Neuron (in vitro differentiated cells): ENCODE measurements at regions not wholly inside any gene's neighbourhood (a gene's known extent, or its start where the extent isn't known, plus 50 kb on each side); places are given as distances from the start of the nearest gene placed in this dataset.

Experiments used
- H2AFZ ChIP-seq: one replicate; pipeline ENCODE4 v1.6.1; 2013; ENCODE audit warnings: low read depth, mild to moderate bottlenecking, inconsistent platforms, low read length, moderate library complexity
- H3K27me3 ChIP-seq: one replicate; pipeline ENCODE4 v1.6.1; 2013; ENCODE audit warnings: low read length; ENCODE audit not compliant: insufficient read depth
- H3K36me3 ChIP-seq: one replicate; pipeline ENCODE4 v1.6.1; 2013; ENCODE audit warnings: low read length; ENCODE audit not compliant: insufficient read depth
- H3K4me1 ChIP-seq: one replicate; pipeline ENCODE4 v1.6.1; 2013; ENCODE audit warnings: low read length; ENCODE audit not compliant: insufficient read depth
- H3K4me3 ChIP-seq: 2 replicates; pipeline ENCODE4 v1.5.1; 2013; ENCODE audit warnings: mild to moderate bottlenecking, low read length, moderate library complexity
- H3K9me3 ChIP-seq: one replicate; pipeline ENCODE4 v1.6.1; 2013; ENCODE audit warnings: low read length

- no peaks in the 10 kb centered on the region for H3K27me3 ChIP-seq
- H3K4me3 ChIP-seq: no peak overlapping the region
- no peak overlapping the region for H2AFZ ChIP-seq
- H3K9me3 ChIP-seq: no peaks in the 10 kb centered on the region
- H3K4me1 ChIP-seq: peaks cover 6% of the 10 kb centered on the region
- no peaks in the 10 kb centered on the region for H3K36me3 ChIP-seq
These were observed 109.8 kb upstream of the FREM2 start for GRCh38 chr13:38577048-38577447.

DNA sequence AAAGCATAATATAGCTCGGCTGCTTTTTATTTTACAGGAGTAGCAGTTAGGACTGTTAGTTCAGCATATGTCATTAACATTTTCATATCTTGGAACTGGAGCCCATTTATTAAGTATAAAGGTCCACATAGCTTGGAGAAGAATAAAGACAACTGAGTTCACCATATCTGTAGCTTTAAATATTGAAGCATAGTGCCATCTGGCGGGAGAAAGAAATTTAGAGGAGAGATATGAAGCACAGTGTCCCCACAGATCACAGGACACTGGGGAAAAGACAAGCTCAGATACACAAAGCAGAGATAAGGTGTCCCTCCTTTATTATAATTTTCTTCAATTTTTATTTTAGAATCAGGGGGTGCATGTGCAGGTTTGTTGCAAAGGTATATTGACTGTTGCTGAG is 104.7 kb upstream of the FREM2 start:
- Histone ChIP-seq H3K9me3 (no peaks in the 10 kb centered on the region), H3K4me1 (peaks cover under 1% of the 10 kb centered on the region), H3K27me3 (no peaks in the 10 kb centered on the region), H3K4me3 (no peak overlapping the region), H2AFZ (no peak overlapping the region), H3K36me3 (no peaks in the 10 kb centered on the region)

GRCh38 chr13:38590230-38590629 is 96.6 kb upstream of the FREM2 start:
- no peak overlapping the region for H2AFZ ChIP-seq
- H3K9me3 ChIP-seq: no peaks in the 10 kb centered on the region
- no peaks in the 10 kb centered on the region for H3K27me3 ChIP-seq
- no peak overlapping the region for H3K4me3 ChIP-seq
- H3K36me3 ChIP-seq: no peaks in the 10 kb centered on the region
- H3K4me1 ChIP-seq: no peaks in the 10 kb centered on the region

DNA sequence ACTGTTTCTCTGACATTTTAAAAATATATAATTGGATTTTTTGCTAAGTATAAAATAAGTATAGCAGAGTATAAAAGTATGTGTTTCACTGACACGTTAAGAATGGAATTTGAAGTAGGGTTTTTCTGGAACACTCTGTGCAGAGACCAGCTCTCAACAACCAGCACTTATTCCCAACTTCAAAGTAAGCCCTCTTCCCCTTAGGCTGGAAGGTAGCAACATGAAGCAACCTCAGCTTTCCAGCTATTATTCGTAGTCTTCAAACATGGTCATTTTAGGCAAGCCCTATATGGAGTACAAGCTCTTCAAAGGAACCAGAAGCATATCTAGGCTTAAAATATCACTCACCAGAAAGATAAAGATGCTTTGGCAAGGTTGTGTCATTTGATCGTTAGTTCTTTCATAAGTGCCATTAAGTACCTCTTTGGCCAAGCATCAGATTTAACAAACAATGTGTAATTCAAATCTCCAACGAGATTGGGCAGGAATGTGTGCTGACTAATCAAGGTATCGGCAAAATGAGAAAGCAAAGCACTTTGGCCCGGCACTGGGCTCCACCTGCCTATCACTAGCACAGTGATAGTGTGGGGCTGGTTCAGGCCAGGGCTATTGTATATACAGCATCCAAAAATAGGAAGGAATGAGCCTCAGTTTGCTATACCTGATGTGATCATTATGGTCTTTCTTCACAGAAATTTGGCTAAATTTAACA is 95.9 kb upstream of the FREM2 start:
- Histone ChIP-seq H3K4me1 (no peaks in the 10 kb centered on the region), H3K36me3 (no peaks in the 10 kb centered on the region), H3K9me3 (no peaks in the 10 kb centered on the region), H2AFZ (no peak overlapping the region), H3K27me3 (no peaks in the 10 kb centered on the region), H3K4me3 (no peak overlapping the region)

- Histone ChIP-seq H2AFZ (no peak overlapping the region), H3K4me3 (no peak overlapping the region), H3K27me3 (no peaks in the 10 kb centered on the region), H3K4me1 (no peaks in the 10 kb centered on the region), H3K9me3 (no peaks in the 10 kb centered on the region), H3K36me3 (no peaks in the 10 kb centered on the region)
These were observed 84.6 kb upstream of the FREM2 start for GRCh38 chr13:38602266-38602665.

DNA sequence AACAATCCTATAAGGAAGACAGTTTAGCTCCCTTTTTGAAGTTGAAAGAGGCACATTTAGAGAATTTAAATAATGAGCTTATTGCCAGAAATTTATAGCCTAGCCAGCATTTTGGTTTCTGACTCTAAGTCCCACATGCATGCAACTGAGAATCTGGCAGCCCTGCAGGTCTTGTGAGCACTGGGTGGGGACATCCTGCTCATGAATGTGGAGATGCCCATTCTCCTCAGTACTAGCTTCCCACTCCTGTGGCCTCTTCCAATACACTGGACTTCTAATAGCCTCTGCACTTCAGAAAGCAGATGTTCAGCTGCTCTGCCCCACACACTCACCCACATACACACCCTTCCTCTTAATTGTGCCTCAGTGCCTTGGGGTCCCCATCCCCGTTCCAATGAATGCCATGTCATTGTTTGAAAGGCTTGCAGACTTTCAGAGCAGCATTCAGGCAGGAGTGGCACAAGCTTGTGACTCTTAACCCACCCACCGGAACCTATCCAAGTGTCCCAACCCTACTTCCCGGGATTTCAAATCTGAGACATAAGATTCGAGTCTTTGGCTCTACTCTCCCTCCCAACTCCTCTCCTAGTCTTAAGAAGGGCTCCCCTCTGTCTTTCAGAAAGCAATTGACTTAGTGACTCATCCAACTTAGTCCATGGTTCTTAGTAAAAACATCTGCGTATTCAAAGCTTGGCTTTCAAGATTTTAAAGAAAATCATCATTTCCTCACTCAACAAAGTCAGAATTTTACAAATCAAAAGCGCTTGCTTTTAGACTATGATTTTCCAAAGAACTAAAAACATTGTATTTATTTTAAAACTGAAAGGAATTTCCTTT is 80.0 kb upstream of the FREM2 start:
- H3K9me3 ChIP-seq: no peaks in the 10 kb centered on the region
- H2AFZ ChIP-seq: no peak overlapping the region
- H3K4me1 ChIP-seq: peaks cover 8% of the 10 kb centered on the region
- H3K4me3 ChIP-seq: no peak overlapping the region
- H3K36me3 ChIP-seq: no peaks in the 10 kb centered on the region
- no peaks in the 10 kb centered on the region for H3K27me3 ChIP-seq

DNA sequence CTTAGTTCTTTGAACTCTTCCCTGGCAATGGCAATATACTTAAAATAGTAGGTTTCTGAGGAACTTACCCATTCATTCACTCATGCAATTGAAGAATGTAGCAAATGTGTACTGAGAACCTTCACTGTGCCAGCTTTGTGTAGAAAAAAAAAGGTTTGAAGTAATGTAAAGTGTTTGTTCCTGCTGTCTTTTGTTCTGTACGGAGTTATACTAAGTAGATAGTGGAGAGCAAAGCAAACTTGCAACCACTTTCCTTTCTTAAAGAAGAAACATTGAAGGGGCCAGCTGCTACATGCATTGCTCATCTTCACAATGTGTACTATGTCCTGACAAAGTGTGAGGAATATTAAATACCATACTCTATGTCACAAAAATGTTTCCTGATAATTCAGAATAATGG is 68.9 kb upstream of the FREM2 start:
- H3K27me3 ChIP-seq: no peaks in the 10 kb centered on the region
- no peaks in the 10 kb centered on the region for H3K36me3 ChIP-seq
- H3K4me1 ChIP-seq: peaks cover 3% of the 10 kb centered on the region
- H2AFZ ChIP-seq: no peak overlapping the region
- H3K4me3 ChIP-seq: no peak overlapping the region
- no peaks in the 10 kb centered on the region for H3K9me3 ChIP-seq

GRCh38 chr13:38618336-38618735 is 68.5 kb upstream of the FREM2 start:
- H3K4me3 ChIP-seq: no peak overlapping the region

GRCh38 chr13:38618881-38619280 is 68.0 kb upstream of the FREM2 start:
- H3K4me3 ChIP-seq: no peak overlapping the region
- no peak overlapping the region for H2AFZ ChIP-seq
- no peaks in the 10 kb centered on the region for H3K27me3 ChIP-seq
- peaks cover 3% of the 10 kb centered on the region for H3K4me1 ChIP-seq
- no peaks in the 10 kb centered on the region for H3K36me3 ChIP-seq
- H3K9me3 ChIP-seq: no peaks in the 10 kb centered on the region

More at GRCh38 chr13:38618336-38618735, 68.5 kb upstream of the FREM2 start:
- Histone ChIP-seq H3K36me3 (no peaks in the 10 kb centered on the region), H3K9me3 (no peaks in the 10 kb centered on the region), H2AFZ (no peak overlapping the region), H3K27me3 (no peaks in the 10 kb centered on the region), H3K4me1 (peaks cover 3% of the 10 kb centered on the region)

GRCh38 chr13:38620876-38621275 is 66.0 kb upstream of the FREM2 start:
- no peak overlapping the region for H2AFZ ChIP-seq
- no peaks in the 10 kb centered on the region for H3K36me3 ChIP-seq
- no peaks in the 10 kb centered on the region for H3K27me3 ChIP-seq
- no peaks in the 10 kb centered on the region for H3K9me3 ChIP-seq
- peaks cover 3% of the 10 kb centered on the region for H3K4me1 ChIP-seq
- H3K4me3 ChIP-seq: no peak overlapping the region

DNA sequence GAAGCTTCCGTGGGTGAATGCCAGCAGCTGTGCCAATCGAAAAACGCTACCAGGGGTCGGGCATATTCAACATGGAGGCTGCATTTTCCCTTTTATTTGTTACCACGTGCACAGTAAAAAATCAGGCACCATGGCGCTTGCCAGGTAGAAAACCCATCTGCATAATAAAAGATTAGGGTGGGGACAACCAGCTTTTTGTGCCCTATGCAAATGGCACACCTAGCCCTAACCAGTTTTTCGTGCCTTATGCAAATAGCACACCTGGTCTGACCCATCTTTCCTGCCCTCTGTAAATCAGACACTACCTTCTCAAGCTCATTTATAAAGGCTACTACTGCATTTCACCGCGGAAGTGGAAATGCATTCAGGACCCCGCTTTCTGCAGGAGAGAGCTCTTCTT is 62.1 kb upstream of the FREM2 start:
- no peaks in the 10 kb centered on the region for H3K36me3 ChIP-seq
- H3K9me3 ChIP-seq: no peaks in the 10 kb centered on the region
- no peak overlapping the region for H2AFZ ChIP-seq
- H3K4me3 ChIP-seq: no peak overlapping the region
- H3K27me3 ChIP-seq: no peaks in the 10 kb centered on the region
- no peaks in the 10 kb centered on the region for H3K4me1 ChIP-seq

DNA sequence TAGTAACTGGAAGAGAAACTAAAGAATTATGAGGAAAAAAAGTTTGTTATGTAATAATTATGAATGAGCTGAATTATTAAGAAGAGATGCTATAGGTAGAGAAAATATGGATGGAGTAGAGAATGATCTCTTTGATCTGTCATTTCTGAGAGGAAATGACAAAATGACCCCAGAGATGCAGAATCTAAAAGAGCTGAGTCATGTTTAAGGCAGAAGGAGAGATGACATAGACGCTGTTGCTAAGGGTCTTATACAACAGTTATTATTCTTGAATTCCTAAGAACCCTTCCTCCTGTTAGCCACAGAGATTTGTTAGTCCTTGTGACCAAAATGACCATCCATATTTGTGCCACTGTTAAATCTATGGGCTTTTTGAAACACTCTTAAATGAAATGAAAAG is 58.3 kb upstream of the FREM2 start:
- H3K4me3 ChIP-seq: no peak overlapping the region
- no peak overlapping the region for H2AFZ ChIP-seq
- H3K36me3 ChIP-seq: no peaks in the 10 kb centered on the region
- no peaks in the 10 kb centered on the region for H3K27me3 ChIP-seq
- no peaks in the 10 kb centered on the region for H3K4me1 ChIP-seq
- H3K9me3 ChIP-seq: no peaks in the 10 kb centered on the region

- Histone ChIP-seq H3K4me1 (no peaks in the 10 kb centered on the region), H3K36me3 (no peaks in the 10 kb centered on the region), H3K27me3 (no peaks in the 10 kb centered on the region)
These were observed 56.1 kb upstream of the FREM2 start for GRCh38 chr13:38630780-38631179.

More at GRCh38 chr13:38630780-38631179, 56.1 kb upstream of the FREM2 start:
- H3K9me3 ChIP-seq: no peaks in the 10 kb centered on the region
- H3K4me3 ChIP-seq: no peak overlapping the region
- no peak overlapping the region for H2AFZ ChIP-seq
